GM18867 (cell line): ENCODE measurements at regions not wholly inside any gene's neighbourhood (a gene's known extent, or its start where the extent isn't known, plus 50 kb on each side); places are given as distances from the start of the nearest gene placed in this dataset.
A peak's percentile ranks its signal among the peaks of the same experiment; 100 is the strongest.
"Not testable (repeated sequence)": the region's sequence is repeated elsewhere in the genome, so short reads cannot be mapped to it uniquely, and the experiment has no call there.

Experiments used
- ATAC-seq: cut with Tn5 transposase; IDR thresholded peaks from one replicate; pipeline ENCODE4 v1.9.1; 2021; ENCODE audit warnings: mild to moderate bottlenecking, moderate library complexity; ENCODE audit not compliant: unreplicated experiment

- ATAC-seq, result no peak
Observed at GRCh38 chr7:138359870-138360559, 100.0 kb upstream of the TRIM24 start.

DNA sequence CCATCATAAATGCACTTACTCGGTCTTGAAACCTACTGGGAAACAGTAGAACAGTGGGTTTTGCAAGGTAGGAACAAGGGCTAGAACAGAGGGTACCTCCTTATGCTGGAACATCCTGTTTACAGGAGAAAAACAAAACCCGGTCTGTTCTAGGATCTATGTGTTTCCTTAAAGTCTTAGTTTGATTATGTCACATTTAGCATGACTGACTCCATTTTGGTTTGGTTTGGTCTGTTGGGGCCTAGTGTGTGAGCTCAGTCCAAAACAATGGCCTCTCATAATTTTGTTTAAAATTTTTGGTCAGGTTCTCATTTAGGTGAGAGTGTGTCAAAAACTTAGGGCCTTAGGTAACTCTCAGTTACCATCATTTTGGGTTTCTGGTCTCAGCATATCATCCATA lies 96.3 kb upstream of the TRIM24 start:
- no peak for ATAC-seq

DNA sequence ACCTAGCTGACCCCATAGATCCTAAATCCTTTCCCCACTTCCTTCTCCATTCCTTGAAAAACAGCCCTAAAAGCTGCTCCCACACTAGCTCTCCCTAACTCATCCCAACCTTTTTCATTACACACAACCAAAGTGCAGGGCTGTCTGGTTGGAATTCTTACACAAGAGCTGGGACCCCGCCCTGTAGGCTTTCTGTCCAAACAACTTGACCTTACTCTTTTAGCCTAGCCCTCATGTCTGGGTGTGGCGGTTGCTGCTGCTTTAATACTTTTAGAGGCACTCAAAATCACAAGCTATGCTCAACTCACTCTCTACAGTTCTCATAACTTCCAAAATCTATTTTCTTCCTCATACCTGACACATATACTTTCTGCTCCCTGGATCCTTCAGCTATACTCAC lies 93.9 kb upstream of the TRIM24 start:
- not testable (repeated sequence) for ATAC-seq

- ATAC-seq, result not testable (repeated sequence)
Observed at GRCh38 chr7:138366676-138367075, 93.4 kb upstream of the TRIM24 start.

GRCh38 chr7:138369797-138370196 lies 90.3 kb upstream of the TRIM24 start:
- ATAC-seq, result no peak

DNA sequence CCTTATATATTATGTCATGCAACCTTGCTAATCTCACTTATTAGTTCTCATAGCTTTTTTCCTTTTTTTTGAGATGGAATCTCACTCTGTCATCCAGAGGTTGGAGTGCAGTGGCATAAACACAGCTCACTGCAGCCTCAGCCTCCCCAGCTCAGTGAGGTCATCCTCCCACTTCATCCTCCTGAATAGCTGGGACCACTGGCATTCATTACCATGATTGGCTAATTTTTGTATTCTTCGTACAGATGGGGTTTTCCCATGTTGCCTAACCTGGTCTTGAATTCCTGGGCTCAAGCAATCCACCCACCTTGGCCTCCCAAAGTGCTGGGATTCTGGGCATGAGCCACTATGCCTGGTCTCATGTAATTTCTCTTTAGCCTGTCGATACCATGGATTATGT lies 89.1 kb upstream of the TRIM24 start:
- ATAC-seq, result no peak

DNA sequence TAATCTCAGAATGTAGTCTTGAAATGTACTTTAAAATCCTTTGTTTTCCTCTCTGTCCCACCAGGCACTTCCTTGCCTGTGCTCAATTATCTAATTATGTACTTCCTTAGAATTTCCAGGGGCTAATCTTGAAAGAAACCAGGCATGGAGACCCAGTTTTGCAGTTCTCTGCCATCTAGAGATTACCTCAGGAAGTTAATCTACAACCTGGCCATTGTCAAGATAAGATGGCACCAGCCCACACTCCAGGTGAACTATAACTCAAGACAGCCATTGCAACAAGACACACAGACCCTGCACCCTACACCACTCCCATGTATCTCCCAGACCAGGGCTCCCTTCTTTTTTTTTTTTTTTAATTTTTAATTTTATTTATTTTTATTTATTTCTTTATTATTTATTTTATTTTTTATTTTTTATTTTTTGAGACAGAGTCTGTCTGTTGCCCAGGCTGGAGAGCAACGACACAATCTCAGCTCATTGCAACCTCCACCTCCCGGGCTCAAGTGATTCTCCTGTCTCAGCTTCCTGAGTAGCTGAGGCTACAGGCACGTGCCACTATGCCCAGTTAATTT lies 85.9 kb upstream of the TRIM24 start:
- no peak for ATAC-seq

DNA sequence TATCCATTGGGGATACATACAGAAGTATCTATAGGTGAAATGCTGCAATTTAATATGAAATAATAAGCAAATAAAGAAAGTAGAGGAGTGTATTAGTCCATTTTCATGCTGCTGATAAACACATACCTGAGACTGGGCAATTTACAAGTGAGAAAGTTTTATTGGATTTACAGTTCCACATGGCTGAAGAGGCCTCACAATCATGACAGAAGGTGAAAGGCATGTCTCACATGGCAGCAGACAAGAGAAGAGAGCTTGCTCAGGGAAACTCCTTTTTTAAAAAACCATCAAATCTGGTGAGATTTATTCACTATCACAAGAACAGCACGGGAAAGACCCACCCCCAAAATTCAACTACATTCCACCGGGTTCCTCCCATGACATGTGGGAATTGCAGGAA lies 82.8 kb upstream of the TRIM24 start:
- no peak for ATAC-seq

- ATAC-seq, result no peak
Observed at GRCh38 chr7:138378741-138379559, 81.1 kb upstream of the TRIM24 start.

GRCh38 chr7:138382862-138383565 lies 77.0 kb upstream of the TRIM24 start:
- no peak for ATAC-seq

- ATAC-seq, result no peak
Observed at GRCh38 chr7:138386821-138387220, 73.2 kb upstream of the TRIM24 start.

DNA sequence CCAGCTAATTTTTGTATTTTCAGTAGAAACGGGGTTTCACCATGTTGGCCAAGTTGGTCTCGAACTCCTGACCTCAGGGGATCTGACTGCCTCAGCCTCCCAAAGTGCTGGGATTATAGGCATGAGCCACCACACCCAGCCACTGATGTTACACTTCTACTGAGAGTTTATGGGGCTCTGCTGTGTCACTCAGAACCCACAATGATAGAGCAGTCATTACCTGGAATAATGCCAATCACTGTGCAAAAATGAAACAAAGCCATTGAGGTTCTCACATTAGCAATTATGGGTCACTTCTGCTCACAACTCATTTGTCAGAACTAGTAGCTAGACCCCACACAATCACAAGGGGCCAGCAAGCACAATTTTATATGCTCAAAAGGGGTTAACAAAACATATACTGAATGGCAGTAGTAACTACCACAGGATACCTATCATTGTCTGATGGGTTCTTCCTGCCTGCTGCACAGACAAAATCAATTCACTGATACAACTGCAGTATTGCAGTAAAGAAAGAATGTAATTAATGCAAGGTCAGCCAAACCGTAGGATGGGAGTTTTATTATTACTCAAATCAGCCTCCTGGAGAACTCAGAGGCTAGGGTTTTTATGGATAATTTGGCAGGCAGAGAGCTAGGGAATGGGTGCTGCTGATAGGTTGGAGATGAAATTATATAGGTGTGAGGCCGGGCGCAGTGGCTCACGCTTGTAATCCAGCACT lies 72.1 kb upstream of the TRIM24 start:
- ATAC-seq, result no peak

GRCh38 chr7:138388673-138389491 lies 71.2 kb upstream of the TRIM24 start:
- ATAC-seq, result no peak

DNA sequence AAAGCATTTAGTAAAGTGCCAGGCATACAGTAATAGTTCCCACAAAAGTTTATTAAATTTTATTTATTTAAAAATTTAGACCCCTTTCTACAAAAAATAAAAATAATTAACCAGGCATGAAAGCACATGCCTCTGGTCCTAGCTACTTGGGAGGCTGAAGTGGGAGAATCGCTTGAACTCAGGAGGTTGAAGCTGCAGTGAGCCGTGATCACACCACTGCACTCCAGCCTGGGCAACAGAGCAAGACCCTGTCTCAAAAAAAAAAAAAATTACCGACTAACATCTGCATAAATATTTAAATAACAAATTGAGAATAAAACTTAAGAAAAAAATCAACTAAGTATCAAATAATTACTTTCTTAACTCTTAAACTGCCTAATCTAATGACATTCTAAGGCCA lies 64.3 kb upstream of the TRIM24 start:
- ATAC-seq, result no peak

GRCh38 chr7:138396251-138397070 lies 63.6 kb upstream of the TRIM24 start:
- ATAC-seq, result peak; percentile 86

DNA sequence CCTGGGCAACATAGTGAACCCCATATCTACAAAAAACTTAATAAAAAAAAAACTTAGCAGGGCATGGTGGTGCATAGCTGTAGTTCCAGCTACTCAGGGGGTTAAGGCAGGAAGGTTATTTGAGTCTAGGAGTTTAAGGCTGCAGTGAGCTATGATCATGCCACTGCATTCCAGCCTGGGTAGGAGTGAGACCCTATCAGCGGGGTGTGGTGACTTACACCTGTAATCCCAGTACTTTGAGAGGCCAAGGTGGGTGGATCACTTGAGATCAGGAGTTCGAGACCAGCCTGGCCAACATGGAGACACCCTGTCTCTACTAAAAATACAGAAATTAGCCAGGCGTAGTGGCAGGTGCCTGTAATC lies 63.0 kb upstream of the TRIM24 start:
- ATAC-seq, result not testable (repeated sequence)

DNA sequence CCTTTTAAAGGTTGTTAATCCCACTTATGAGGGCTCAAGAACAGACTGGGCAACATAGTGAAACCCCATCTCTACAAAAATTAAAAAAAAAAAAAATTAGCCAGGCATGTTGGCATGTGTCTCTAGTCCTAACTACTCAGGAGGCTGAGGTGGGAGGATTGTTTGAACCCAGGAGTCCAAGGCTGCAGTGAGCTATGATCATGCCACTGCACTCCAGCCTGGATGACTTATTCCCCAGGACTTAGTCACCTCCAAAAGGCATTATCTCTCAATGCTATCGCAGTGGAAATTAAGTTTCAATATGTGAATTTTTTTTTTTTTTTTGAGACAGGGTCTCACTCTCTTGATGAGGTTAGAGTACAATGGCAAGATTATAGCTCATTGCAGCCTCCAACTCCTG lies 61.2 kb upstream of the TRIM24 start:
- no peak for ATAC-seq

DNA sequence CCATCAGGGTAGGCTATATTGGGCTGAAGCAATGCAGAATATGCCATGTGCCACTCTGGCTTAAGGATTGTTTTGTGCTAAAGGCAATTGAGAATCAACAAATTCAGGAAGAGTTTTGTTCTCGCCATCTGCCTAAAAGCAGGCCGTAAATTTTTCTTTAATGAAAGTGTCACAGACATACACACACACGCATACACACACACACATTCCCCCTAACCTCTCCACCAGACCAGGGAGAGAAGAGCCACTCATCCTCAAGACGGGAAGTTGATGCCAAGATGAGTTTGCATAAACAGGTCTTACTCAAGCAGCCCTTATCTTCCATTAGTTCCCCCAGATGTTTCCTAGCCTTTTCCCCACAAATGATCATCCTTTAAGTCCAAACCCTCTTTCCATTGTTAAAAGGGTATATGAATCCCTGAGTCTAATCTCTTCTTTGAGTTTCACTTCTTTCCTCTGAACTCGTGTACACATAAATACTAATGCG lies 59.6 kb upstream of the TRIM24 start:
- no peak for ATAC-seq

DNA sequence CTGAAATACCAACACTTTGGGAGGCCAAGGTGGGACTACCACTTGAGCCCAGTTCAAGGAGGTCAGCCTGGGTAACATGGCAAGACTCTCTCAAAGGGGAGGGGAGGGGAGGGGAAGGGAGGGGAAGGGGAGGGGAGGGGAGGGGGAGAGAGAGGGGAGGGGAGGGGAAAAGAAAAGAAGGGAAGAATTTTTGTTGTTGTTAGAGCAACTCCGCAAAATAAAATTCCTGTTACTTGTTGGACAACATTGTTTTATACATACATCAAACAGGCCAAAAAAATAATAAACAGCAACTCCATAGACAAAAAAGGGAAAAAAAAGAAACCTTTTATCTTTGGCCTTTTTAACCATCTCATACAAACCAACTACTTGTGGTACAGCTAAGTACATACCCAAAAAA lies 57.3 kb upstream of the TRIM24 start:
- ATAC-seq, result no peak
